ENCODE measurements at regions not wholly inside any gene's neighbourhood (a gene's known extent, or its start where the extent isn't known, plus 50 kb on each side); places are given as distances from the start of the nearest gene placed in this dataset.
"Not testable (repeated sequence)": the region's sequence is repeated elsewhere in the genome, so short reads cannot be mapped to it uniquely, and the experiment has no call there.

DNA sequence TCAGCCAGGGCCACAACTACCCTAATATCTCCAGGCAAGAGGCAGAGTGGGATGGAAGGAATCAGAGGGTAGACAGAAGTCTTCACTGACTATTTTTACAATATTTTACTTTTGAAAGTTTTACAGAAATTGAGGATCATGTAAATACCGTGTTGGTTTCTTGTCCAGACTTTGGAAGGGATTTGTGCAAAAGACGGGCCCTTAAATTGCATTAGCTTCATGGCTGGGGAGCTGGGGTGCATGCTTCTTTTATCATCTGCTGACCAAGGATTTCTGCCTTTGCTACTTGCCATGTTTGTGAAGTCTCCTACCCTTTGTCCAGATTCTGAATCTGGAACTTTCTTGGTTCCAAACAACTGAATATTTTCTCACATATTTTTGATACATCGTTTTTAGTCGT, 107.7 kb upstream of the GRIN3A start:
- DNase-seq = no peak

DNA sequence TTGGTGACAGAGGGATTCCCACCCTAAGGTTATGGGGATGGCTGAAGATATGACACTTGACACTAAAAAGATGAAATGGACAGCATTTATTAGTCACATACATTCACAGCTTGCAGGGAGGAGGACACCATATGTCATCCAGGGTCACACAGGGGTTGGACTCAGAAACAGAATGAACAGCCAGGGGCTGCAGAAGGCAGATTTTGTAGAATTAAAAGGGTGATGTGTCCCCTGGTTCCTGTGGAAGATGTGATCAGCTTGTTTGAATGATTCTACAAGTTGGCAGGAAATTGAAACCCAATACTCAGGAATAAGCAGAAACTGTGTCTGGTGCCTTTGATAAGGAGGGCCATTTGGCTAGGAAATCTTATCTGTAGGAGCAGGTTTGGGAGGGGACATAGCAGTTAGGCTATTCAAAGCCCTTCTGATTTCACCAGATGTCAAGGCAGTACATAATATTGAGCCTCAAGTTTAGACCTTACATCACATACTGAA, 102.3 kb upstream of the GRIN3A start:
- no peak for DNase-seq

DNA sequence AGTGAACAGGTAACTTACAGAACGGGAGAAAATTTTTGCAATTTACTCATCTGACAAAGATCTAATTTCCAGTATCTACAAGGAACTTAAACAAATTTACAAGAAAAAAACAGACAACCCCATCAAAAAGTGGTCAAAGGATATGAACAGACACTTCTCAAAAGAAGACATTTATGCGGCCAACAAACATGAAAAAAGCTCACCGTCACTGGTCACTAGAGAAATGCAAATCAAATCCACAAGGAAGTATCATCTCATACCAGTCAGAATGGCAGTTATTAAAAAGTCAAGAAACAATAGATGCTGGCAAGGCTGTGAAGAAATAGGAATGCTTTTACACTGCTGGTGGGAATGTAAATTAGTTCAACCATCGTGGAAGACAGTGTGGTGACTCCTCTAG, 100.5 kb upstream of the GRIN3A start:
- not testable (repeated sequence) for DNase-seq

DNA sequence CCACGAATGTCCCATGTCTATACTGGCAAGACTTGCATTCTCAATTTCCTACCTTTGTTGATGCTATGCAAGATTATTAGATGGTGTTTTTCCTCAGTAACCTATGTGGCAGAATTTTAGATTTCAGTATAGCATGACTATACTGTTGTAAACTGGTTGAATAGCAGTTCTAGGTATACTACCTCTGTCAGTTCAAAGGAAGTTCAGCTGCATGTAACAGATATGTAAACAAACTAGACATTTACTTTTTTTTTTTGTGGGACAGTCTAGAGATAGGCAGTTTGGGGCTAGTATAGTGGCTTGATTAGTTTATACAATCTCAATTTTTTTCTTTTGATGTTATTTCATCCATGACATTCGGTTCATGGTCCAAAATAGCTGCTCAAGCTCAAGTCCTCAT, 97.6 kb upstream of the GRIN3A start:
- DNase-seq = no peak

DNA sequence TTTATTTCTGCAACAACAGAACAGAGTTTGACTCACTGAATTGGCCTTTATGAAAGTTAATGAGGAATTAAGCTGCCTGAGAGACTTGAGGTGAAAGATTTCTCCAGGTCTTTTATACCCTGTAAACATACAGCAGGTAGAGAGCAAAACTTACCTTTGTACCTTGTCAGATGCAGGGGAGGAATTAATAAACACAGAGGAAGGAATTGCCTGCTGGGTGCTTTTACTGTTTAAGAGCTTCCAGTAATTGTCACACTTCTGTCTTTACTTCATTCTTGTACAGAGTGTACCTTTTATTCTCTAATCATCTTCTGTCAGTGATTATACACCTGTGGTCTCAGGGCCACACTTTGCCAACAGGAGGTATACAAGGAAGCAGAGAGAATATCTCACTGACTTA, 94.0 kb upstream of the GRIN3A start:
- DNase-seq = no peak

DNA sequence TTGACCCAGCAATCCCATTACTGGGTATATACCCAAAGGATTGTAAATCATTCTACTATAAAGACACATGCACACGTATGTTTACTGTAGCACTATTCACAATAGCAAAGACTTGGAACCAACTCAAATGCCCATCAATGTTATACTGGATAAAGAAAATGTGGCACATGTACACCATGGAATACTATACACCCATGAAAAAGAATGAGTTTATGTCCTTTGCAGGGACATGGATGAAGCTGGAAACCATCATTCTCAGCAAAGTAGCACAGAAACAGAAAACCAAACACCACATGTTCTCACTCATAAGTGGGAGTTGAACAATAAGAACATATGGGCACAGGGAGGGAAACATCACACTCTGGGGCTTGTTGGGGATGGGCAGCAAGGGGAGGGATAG, 83.0 kb upstream of the GRIN3A start:
- DNase-seq = not testable (repeated sequence)

DNA sequence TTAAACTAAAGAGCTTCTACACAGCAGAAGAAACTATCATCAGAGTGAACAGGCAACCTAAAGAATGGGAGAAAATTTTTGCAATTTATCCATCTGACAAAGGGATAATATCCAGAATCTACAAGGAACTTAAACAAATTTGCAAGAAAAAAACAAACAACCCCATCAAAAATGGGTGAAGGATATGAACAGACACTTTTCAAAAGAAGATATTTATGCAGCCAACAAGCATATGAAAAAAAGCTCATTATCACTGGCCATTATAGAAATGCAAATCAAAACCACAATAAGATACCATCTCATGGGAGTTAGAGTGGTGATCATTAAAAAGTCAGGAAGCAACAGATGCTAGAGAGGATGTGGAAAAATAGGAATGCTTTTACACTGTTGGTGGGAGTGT, 82.5 kb upstream of the GRIN3A start:
- DNase-seq = not testable (repeated sequence)

DNA sequence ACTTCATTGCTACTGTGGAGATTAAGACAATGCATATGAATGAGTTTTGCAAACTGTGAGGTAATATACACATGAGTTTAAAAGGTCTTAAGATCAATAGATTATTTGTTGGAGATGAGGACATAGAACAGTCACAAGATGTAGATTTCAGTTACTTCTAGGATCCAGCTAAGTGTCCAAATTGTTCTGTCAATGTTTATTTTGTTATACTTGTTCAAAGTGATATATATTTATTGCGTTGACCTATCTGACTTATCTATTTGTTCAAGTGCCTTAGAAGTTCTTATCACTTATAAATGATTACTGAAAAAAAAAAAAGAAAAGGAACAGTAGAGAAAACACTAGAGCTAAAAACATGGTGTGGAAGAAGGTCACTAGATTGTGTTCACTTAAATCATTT, 75.6 kb upstream of the GRIN3A start:
- no peak for DNase-seq

DNA sequence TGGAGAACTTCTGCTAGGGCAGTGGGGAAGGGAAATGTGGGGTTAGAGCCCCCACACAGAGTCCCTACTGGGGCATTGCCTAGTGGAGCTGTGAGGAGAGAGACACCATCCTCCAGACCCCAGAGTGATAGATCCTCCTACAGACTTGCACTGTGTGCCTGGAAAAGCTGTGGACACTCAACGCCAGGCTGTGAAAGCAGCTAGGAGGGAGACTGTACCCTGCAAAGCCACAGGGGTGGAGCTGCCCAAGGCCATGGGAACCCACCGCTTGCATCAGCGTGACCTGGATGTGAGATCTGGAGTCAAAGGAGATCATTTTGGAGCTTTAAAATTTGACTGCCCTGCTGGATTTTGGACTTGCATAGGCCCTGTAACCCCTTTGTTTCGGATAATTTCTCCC, 69.4 kb upstream of the GRIN3A start:
- DNase-seq = not testable (repeated sequence)

DNA sequence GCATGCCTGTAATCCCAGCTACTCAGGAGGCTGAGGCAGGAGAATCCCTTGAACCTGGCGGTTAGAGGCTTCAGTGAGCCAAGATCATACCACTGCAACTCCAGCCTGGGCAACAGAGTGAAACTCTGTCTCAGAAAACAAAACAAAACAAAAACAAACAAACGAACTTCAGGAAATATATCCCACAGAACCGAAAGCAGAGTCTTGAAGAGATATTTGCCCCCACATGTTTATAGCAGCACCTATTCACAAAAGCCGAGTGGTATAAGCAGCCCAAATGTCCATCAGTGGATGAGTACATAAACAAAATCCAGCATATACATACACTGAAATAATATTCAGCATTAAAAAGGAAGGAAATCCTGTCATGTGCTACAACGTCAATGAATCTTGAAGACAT, 57.6 kb upstream of the GRIN3A start:
- DNase-seq = no peak

DNA sequence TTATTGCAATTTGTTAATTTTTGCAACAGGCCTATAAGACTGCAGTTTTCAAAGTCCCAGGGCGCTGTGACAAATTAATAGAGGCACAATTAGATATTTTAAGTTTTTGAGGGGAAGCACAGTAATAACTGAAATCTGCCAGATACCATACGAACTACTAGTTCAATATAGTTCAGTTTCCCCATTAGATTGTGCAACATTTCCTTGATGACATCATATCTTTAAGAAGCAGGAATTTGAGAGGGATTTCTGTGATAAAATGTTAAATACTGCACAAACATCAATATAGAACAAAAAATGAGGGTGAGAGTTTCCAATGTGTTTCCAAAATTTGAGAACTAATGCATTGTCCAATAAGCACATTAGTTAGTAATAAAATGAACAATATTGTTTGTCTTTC, 56.7 kb upstream of the GRIN3A start:
- DNase-seq = no peak

DNA sequence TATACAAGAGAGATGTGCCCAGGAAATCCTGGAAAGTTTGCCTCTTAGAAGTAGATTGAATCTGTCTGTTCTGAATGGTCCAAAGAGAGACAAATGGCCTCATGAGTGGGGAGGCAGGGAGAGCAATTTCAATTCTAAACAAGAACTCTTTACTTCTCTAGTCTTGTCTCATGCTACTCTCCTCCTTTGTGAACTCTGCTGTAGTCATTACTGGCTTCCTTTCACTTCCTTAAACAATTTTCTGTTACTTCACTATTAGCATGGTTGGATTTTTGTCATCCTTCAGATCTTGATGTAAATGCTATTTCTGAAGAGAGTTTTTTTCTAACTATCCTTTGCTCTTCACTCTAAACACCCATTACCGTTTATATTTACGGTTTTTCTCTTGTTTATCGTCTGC, 54.0 kb upstream of the GRIN3A start:
- no peak for DNase-seq

DNA sequence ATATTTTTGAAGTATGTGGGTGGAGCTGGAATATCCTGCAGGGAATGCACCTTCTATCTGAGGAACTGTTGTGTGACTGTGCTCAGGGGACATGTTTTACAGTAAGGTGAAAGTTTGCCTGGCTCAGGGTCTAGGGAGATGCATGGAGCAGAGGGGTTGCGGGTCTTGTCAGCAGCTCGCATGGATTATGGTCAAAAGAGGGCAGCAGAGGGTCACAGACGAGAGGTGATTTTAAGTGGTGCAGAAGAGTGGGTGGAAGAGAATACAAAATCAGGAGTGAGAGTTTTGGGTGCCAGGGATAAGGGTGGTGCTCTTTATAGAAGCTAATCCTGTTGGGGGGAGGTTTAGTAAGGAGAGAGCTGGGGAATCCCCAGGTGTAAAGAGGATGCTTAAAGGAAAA, 53.5 kb upstream of the GRIN3A start:
- DNase-seq = peak; percentile 9 to 60

DNA sequence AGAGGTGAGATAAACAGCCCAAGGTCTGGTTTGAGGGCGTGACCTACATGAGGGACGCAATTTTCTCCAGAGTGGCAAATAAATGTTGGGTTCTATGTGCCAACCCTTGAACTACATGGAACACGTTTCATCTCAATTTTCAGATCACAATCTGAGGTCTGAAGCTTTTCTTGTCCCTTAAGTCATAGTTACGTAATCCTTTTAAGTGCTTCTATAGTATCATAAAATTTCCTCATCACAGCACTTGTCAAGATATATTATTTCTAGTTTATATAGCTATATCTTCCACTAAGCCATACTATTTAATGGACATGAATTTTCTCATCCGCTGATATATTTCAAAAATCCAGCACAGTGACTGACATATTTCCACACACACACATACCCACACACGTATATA, 53.1 kb upstream of the GRIN3A start:
- no peak for DNase-seq
